Activated T-cell treated with anti-CD3 and anti-CD28 coated beads for 1 hour (primary cell): ENCODE measurements at regions not wholly inside any gene's neighbourhood (a gene's known extent, or its start where the extent isn't known, plus 50 kb on each side); places are given as distances from the start of the nearest gene placed in this dataset.
"Not testable (repeated sequence)": the region's sequence is repeated elsewhere in the genome, so short reads cannot be mapped to it uniquely, and the experiment has no call there.

Source experiments
- DNase-seq: peaks from one replicate; pipeline ENCODE4 v3.0.0-alpha.2; 2020; ENCODE audit warnings: low read depth

DNA sequence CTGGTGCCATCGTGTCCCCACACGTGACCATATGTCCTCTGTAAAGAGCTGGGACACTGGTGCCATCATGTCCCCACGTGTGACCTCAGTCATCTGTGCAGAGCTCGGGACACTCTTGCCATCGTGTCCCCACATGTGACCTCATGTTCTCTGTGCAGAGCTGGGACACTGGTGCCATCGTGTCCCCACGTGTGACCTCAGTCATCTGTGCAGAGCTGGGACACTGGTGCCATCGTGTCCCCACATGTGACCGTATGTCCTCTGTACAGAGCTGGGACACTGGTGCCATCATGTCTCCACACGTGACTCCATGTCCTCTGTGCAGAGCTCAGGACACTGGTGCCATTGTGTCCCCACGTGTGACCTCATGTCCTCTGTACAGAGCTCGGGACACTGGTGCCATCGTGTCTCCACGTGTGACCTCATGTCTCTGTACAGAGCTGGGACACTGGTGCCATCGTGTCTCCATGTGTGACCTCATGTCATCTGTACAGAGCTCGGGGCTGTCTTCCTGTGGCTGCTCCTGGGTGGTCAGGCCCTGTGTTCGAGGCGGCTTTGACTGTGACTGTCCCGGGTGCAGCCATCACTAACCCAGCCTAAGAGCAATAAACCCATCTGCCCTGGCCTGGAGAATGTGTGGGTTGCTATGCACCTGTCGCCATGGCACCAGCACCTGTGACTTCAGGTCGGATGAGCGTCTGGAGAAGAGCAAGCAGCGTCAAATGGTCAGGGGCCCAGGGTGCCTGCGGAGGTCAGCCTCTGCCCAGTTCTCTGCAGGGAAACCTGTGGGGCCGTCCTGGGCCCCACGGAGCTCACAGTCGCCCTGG is 334.4 kb downstream of the ADGRD1 start:
- no peak for DNase-seq

DNA sequence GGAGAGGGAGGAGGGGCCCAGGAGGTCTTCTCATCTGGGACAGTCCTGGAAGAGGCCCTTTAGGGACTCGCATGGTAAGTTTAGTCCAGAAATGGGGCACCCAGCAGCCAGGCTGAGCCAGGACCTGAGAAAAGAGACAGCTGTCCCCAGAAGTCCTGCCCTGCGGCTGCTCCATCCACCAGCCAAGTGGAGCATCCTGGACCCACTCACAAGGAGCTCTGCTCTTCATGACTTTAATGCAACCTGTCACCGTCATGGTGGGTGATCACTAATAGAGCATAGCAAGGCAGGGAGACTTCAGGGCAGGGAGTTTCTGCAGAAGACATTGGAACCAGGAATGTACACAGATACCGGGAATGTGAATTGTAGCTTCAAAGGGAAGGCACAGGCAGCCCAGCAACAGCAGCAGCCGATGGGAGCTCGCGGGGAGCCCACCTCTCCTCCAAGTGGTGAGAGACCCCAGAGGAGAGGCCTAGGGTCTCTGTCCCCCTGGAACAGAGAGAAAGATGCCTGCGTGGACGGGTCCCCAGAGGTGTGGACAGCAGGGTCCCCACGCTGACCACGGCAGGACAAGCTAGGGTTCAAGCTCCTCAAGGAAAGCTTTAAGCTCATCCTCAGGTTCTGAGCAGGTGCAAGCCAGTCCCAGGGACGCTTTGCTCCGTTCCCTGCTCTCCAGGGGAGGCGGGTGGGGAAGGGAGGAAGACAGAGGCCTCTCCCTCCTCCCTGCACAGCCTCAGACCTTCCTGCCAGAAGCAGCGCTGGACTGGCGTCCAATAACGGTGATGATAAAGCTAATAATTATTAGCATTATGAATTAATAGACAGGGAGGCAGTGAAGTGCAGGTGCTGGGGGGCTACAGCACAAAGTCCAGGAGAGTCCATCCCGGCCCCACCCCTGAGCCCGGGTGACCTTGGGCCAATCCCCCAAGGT is 335.3 kb downstream of the ADGRD1 start:
- not testable (repeated sequence) for DNase-seq

DNA sequence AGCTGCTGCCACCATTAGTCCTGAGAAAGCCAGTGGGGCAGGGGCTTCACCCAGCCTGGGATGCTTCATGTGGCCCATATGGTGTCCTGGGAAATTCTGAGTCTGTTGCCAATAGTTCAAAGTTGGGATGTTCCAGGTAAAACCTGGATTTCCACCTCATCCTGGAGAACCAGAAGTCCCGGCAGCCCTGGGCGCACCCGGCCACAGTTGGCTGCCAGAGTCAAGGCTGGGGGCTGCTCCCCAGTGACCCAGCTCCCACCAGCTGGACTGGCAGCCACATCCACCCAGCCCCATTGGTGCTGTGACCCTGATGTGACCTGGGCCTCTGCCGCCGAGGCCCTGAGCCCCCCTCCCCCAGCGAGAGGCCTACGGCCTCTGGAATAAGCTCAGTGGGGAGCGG is 336.1 kb downstream of the ADGRD1 start:
- not testable (repeated sequence) for DNase-seq

DNA sequence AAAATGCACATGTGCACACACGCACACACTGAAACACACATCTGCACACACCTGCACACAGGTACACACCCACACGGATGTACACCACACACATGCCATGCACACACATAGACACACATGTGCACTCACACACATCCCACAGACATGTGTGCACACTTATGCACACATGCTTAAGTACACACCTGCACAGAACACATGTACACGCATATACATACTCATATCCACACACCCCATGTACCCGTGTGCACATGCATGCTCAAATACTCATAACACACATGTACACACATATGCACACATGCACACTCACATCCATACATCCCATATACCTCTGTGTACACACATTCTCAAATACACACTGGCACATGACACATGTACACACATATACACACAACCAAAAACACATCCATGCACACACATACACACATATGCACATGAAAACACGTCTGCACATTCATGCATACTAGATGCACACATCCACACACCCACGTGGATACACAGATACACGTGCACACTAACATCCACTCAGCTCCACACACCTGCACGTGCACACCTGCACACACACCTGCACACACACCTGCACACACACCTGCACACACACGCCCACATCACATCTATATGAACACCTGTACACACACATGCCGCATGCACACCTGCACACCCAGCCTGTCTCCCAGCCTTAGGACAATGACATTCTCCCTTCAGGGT is 336.7 kb downstream of the ADGRD1 start:
- DNase-seq, result no peak

DNA sequence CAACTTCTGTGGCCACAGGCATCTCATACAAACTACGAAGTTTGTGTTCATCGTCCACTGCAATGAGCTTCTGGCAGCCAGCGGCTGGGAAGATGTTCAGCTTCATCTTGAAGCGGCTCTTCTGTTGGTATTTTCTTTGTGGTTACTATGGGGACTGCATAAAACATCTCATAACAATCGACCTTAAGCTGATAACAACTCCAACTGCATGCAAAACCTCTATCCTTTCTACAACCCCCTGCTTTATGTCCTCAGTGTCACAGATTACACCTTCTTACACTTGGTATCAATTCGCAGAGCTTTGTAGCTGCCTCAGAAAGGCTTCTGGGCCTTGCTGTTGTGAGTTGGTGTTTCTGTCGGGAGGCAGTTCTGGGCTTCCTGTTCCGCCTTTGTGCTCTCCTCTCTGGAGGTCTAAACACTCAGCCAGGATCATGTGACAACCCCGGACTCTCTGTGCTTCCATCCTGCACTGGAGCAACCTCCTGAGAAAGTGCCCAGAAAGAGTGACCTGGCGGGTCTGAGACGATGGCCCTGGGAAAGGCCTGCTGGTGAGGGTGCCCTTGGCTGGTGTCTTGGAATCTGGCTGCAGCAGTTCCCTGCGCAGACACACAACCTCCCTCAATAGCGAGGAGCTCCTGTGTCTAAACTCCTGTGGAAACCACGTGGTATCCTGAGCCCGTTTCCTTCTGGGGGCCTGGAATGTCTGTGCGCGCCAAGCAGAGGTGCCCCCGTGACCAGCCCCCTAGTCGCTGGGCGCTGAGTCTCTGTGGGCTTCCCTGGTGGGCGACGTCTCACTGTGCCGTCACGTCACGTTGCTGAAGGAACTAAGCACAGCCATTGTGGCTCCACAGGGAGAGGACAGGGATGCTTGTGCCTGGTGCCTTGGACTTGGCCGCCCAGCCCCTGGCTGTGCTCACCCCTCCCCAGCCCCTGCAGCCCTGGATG is 339.6 kb downstream of the ADGRD1 start:
- not testable (repeated sequence) for DNase-seq

DNA sequence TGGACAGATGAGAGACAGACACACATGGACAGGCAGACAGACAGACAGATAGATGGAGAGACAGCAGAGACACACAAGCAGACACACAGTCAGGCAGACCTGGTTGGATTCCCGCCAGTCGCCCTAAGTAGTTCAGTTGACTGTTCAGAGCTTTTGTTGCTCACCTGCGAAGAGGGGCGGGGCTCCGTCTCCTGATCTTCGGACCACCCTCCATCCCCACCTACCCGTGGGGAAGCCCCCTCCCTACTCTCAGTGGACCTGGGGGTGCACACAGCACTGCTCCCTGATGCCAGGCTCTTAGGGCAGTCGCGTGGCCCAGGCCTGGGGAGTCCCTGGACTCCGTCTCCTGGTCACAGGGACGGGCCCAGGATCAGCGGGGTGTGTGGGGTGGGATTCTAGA is 341.0 kb downstream of the ADGRD1 start:
- DNase-seq, result not testable (repeated sequence)

DNA sequence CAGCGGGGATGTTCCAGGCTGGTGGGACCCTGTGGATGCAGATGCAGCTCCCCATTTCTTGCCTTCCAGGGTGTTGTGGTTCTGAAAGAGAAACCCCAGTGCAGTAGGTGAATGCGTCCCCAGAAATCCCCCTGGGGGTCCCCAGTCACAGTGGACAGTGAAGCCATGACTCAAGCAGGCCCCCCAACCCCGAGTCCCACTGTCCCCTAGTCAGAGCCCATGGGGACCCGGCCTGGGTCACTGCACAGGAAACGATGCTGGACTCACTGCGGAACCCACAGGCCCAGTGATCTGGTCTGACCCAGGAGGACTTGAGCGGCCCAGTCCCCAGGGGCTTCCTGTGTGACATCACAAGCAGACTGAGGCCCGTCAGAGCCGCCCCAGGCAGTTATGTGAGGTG is 341.4 kb downstream of the ADGRD1 start:
- DNase-seq, result not testable (repeated sequence)

DNA sequence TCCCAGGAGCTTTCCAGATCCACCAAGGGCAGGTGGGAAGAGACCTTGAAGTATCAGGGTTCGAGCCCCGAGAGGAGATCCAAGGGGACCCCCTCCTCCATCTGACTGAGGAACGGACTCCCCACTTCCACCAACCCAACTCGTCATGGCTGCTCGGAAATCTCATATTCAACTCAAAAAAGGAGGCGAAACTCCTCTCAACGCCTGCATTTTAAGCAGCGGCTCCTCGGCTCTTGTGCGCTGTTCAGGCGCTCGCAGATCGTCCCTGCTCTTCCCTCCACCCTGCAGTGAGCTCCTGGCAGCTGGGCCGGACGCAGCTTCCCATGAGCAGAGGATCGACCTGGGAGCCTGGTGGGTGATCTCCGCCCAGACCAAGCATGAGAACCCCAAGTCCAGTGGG is 341.9 kb downstream of the ADGRD1 start:
- DNase-seq, result not testable (repeated sequence)

DNA sequence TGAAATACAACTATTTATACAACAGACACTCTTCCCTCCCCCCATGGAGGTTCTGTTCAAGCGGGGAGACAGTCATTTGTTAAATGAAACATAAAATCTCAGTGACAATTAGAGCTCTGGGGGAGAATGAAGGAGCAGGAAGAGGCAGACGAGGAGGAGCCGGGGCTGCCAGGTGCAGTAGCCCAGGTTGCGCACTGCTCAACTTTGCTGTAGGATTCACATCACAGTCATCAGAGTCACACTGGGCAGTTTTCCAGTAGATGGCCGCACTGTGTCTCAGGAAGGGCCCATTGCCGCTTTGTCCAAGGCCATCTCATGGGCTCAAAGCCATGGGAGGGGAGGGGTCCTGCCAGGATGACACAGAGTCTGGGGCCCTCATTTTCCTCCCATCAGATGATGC is 342.4 kb downstream of the ADGRD1 start:
- DNase-seq, result not testable (repeated sequence)

DNA sequence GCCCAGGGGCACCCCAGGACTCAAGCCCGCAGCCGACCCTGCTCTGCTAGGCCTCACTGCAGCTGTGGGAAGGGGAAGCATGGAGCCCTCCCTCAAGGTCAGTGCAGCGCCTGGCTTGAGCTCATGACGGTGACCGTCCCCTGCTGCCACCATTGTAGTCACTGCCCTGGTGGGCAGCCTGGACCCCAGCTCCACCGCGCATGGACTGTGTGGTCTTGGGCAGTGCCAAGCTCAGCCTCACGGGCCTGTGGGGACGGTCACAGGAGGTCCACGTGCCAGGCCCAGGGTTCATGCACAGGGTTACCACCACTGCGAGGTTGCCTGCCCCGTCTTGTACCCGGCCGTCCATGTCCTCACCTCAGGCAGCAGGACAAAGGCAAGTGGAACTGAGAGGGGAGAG is 342.9 kb downstream of the ADGRD1 start:
- not testable (repeated sequence) for DNase-seq

DNA sequence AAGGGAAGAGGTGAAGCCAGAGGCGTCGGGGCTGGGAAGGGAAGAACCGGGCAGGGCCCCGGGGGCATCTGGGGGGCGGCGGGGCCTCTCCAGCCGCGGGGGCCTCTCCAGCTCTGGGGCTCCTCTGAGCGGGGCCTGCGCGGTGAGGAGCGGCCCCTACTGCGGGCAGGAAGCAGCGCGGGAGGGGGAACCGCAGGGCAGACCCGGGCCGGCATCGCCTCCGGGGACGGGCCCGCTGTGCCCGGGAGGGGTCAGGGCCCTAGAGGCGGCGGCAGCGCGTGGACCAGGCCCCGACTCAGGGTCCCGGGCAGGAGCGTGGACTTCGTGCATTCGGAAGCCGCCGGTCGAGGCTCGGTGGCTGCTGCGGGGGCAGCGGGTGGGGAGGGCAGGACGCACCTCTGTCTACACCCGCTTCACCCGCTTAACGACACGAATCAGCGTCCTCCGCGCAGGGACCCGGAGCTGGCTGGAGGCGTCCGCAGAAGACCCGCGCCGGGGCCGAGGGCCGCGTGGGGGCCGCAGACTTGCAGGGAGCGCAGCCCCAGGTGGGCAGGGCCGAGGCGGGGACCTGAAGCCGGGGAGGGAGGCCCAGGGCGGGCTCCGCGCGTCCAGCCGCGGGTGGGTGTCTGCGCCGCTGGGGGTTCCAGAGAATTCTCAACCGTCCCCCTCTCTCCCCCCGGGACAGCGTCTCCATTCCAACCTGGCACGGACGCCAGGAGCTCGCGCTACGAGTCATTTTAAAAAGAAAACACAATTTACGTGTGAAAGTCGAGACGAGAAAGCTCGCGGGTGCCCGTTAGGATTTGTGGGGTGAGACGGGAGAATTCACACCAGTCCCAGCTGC is 345.0 kb downstream of the ADGRD1 start:
- DNase-seq, result not testable (repeated sequence)

DNA sequence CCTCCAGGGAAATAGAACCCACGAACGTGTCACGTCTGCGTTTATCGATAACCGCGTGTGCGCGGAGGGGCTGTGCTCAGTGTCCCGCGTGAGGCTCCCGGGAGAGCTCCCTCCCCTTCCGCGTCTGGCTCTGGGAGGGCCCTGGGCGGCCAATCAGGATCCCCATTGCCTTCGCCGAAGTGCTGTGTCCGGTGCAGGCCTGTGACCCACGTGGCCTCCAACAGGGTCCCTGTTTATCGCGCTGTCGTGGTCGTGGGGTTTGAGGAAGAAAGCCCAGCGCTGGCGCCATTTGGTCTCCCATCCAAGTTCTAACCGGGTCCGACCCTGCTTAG is 345.6 kb downstream of the ADGRD1 start:
- not testable (repeated sequence) for DNase-seq

DNA sequence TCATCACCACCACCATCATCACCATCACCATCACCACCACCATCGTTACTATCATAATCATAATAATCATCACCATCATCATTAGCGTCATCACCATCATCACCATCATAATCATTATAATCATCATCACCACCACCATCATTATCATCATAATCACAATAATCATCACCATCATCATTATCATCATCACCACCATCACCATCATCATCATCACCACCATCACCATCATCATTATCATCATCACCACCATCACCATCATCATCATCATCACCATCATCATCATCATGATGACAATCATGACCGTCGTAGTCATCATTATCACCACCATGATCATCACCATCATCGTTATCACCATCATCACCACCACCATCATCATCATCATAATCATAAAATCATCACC is 349.9 kb downstream of the ADGRD1 start:
- not testable (repeated sequence) for DNase-seq

DNA sequence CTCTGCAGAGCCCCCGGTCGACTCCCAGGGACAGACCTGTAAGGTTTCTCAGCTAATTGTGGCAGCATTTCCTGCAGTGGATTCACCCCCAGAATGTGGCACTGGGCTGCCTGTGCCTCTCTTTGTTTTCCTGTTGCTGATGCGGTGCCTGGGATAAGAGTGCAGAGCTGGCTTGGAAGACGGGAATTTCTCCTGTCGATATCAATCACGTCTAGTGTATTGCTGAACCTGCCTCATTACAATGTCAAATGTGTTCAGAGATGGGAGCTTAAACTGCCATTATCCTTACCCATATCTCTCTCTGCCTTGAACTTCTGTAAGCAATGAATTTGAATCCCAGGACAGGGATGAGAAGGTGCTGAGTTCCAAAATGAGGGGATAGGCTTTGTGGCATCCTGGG is 350.9 kb downstream of the ADGRD1 start:
- not testable (repeated sequence) for DNase-seq

DNA sequence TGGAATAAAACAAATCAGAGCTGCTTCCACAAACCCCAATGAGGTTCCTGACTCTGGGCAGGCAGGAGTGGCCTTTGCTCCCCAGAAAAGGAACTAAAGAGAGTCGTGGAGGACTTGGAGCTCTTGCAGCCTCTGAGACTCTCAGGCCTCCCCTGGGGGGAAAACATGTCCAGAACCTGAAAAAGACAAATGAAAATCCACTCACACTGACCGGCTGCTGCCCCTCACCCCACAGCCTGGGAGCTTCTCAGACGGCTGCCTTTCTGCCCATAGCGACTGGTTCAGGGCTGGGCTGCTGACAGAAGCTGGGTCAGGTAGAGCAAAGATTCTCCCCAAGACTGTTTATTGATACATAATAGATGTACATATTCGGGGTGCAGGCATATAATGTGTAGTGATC is 356.0 kb downstream of the ADGRD1 start:
- no peak for DNase-seq

DNA sequence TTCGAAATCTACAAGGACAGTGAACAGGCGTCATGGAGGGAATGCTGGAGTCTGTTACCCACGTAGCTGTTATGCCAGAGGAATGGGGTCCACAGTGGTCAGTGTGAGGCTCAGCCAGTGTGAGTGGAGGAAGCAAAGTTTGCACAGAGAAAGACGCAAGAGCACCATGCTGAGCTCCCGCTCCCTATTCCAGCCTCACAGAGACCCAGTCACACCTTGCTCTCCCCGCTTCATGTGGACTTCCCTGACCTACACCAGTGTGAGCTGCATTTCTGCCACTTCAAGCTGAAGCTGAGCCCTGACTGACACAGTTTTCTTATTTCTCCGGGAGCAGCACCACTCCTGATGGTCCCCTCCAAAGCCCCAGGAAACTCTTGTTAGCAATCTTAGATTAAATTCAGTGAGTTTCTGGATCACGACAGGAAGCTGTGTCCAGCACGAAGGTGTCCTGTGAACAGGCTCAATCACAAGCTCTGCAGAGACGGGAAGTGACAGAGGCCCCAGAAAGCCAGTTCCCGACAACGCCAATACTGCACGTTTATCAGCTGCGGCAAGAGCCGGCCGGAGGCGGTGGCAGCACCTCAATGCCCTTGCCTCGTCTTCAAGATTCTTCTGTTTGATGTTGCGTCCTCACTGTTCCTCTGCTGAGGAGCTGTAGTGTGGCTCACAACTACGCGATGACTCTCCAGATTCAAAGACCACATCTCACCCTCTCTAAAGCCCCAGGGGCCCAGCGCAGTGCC is 356.7 kb downstream of the ADGRD1 start:
- DNase-seq, result not testable (repeated sequence)

DNA sequence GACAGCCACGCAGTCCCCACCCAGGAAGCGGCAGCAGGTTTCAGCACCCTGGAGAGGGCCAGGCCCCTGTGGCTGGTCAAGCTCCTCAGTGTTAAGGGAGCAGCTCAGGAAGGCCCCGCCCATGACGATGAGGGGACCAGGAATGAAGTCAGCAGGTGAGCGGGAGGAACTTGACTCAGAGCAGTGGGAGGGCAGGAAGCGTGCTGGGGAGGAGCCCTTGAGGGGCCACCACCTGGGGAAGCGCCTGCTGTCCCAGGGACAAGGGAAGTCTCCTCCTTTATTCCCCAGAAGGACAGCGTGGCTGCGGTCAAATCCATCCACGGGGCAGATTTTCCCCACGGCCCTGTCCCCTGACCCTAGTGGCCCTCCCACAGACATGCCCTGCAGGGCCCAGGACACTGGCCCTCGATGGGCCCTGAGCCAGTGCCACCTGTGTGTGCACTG is 357.6 kb downstream of the ADGRD1 start:
- DNase-seq, result not testable (repeated sequence)

DNA sequence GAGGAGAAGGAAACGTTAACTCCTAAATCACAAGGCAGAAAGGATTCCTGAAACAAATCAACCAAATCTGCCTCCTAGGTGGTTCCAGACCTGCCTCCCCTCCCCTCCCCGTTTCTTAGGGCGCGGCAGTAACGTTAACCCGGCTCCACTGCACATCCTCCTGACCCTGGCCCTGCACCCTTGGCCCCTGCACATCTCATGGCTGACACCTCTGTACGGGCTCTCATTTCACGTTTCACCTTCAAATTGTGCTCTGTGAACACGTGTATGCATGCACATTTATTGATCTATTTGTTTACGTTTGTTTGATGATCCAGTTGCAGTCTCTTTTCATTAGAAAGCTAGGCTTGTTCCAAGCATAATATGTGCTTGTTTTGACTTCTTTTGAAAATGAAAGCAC is 358.1 kb downstream of the ADGRD1 start:
- DNase-seq, result no peak

DNA sequence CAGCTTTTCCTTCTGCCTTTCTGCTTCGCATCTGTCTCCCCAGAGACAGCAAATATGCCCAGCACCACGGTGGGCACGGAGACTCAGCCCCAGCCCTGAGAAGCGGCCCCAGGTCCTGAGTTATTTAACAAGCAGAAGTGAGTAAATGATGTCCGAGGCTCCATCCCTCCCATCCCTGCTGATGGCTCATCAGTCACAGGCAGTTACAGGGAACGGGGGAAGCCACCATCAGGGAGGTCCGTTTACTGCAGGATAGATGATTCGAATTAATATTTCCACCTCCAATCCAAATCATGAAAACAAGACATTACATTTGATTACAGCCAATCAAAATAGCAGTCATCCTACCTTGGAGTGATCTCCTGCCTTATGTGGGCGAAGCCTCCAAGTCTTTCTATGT is 358.7 kb downstream of the ADGRD1 start:
- DNase-seq, result not testable (repeated sequence)
